ENCODE measurements at regions not wholly inside any gene's neighbourhood (a gene's known extent, or its start where the extent isn't known, plus 50 kb on each side); places are given as distances from the start of the nearest gene placed in this dataset.

DNA sequence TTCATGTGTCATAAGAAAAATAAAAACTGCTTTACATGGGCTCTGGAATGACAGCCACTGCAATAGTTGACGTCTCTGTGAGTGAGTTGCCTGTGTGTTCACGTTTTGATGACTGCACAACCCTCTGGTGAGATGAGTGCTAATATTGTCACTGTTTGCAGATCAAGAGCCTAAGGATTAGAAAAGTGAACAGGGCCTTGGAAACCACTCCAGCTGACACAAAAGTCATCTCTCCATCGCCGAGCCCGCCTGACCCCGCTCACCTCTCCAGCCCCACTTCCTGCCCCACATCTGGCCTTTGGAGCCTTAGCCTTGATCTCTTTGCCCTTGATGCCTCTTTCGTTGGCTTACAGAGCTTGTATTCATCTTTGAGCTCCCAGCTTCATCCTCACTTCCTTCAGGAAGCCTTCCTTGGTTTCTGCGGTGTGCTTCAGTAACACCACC lies 351.7 kb downstream of the TCERG1L start:
- no peaks in the 10 kb centered on the region for H3K36me3 ChIP-seq
- no peak for DNase-seq (ENCODE audit: low spot score)
- intact Hi-C loops (cut with DNase I): no loop called here
- H3K4me3 ChIP-seq: no peak overlapping the region
- no peaks in the 10 kb centered on the region for H3K4me1 ChIP-seq (replicated peaks)
- no peaks in the 10 kb centered on the region for H3K27me3 ChIP-seq (replicated peaks; ENCODE audit: insufficient read depth)
- TF ChIP-seq POLR2AphosphoS5 (IDR thresholded peaks at IDR 0.05): no peak
- TF ChIP-seq, protein P1, sequence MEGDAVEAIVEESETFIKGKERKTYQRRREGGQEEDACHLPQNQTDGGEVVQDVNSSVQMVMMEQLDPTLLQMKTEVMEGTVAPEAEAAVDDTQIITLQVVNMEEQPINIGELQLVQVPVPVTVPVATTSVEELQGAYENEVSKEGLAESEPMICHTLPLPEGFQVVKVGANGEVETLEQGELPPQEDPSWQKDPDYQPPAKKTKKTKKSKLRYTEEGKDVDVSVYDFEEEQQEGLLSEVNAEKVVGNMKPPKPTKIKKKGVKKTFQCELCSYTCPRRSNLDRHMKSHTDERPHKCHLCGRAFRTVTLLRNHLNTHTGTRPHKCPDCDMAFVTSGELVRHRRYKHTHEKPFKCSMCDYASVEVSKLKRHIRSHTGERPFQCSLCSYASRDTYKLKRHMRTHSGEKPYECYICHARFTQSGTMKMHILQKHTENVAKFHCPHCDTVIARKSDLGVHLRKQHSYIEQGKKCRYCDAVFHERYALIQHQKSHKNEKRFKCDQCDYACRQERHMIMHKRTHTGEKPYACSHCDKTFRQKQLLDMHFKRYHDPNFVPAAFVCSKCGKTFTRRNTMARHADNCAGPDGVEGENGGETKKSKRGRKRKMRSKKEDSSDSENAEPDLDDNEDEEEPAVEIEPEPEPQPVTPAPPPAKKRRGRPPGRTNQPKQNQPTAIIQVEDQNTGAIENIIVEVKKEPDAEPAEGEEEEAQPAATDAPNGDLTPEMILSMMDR (IDR thresholded peaks at IDR 0.05): no peak
- TF ChIP-seq POLR2A (IDR thresholded peaks at IDR 0.05): no peak
- no peak overlapping the region for H3K27ac ChIP-seq
- no peaks in the 10 kb centered on the region for H3K9me3 ChIP-seq
- 81% methylated on average over 8 of the region's 8 CpGs for WGBS

DNA sequence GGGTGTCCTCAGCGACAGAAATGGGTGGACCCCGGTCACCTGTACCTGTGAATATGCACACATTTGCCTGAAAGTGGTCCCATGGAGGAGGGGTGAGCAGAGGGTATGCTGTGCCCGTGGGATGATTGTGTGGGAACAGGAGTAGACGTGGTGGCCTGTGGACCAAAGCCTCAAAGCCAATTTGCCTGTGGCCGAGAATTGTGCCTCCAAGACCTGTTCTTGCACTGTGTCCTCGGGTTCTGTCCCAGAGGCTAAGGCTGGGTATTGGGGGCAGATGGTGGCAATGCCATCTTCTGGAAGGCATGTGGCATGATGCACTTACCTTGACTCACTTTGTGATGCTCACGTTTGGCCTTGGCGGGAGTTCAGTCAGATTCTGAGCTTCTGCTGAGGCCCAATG lies 351.0 kb downstream of the TCERG1L start:
- no peak for DNase-seq (ENCODE audit: low spot score)
- H3K4me3 ChIP-seq: no peak overlapping the region
- no peaks in the 10 kb centered on the region for H3K9me3 ChIP-seq
- no peaks in the 10 kb centered on the region for H3K27me3 ChIP-seq (replicated peaks; ENCODE audit: insufficient read depth)
- WGBS: 86% methylated on average over 8 of the region's 8 CpGs
- no peaks in the 10 kb centered on the region for H3K36me3 ChIP-seq
- no peak overlapping the region for H3K27ac ChIP-seq
- no peaks in the 10 kb centered on the region for H3K4me1 ChIP-seq (replicated peaks)
- intact Hi-C loops (cut with DNase I): no loop called here
- no peak for TF ChIP-seq POLR2AphosphoS5 (IDR thresholded peaks at IDR 0.05)
- TF ChIP-seq POLR2A (IDR thresholded peaks at IDR 0.05): no peak
- TF ChIP-seq, protein P1 (IDR thresholded peaks at IDR 0.05): no peak

DNA sequence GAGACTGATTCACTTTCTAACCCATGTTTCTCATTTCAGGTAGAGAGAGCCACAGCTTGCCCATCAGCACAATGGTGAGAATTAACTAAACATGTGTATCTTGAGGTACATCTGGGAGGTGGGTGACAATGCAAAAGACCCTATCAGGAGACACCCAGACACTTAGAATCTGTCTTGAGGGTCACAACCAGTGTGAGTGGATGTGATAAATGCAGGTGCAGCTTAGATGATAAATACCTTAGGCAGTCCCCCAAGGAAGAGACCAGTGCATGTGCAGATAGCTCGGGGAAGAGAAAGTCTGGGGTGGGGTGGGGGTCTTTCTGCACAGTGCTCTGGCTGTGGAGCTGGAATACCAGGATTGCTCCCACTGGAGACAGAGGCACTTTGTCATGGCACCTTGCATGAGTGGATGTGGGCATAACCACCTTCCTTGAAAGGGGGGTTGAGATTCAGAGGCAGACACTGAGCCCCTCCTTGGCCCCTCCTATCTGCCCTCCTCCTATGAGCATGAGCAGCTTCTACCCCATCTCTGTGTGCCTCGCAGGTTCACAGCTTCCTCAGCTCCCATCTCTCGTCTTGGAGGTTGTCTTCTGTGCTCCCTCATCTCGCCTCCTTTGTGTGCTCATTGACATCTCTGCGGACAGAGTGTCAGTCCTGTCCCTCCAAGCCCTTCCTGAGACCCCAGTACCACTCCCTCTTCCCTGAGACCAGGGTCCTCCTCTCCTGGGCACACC lies 349.8 kb downstream of the TCERG1L start:
- no peak overlapping the region for H3K27ac ChIP-seq
- H3K36me3 ChIP-seq: no peaks in the 10 kb centered on the region
- H3K27me3 ChIP-seq (replicated peaks; ENCODE audit: insufficient read depth): no peaks in the 10 kb centered on the region
- DNase-seq (ENCODE audit: low spot score): no peak
- TF ChIP-seq POLR2A (IDR thresholded peaks at IDR 0.05) (no peak), POLR2AphosphoS5 (IDR thresholded peaks at IDR 0.05) (no peak)
- TF ChIP-seq, protein P1 (IDR thresholded peaks at IDR 0.05): no peak
- WGBS: 88% methylated on average over 5 of the region's 5 CpGs
- intact Hi-C loops (cut with DNase I): no loop called here
- no peaks in the 10 kb centered on the region for H3K4me1 ChIP-seq (replicated peaks)
- H3K9me3 ChIP-seq: no peaks in the 10 kb centered on the region
- no peak overlapping the region for H3K4me3 ChIP-seq

DNA sequence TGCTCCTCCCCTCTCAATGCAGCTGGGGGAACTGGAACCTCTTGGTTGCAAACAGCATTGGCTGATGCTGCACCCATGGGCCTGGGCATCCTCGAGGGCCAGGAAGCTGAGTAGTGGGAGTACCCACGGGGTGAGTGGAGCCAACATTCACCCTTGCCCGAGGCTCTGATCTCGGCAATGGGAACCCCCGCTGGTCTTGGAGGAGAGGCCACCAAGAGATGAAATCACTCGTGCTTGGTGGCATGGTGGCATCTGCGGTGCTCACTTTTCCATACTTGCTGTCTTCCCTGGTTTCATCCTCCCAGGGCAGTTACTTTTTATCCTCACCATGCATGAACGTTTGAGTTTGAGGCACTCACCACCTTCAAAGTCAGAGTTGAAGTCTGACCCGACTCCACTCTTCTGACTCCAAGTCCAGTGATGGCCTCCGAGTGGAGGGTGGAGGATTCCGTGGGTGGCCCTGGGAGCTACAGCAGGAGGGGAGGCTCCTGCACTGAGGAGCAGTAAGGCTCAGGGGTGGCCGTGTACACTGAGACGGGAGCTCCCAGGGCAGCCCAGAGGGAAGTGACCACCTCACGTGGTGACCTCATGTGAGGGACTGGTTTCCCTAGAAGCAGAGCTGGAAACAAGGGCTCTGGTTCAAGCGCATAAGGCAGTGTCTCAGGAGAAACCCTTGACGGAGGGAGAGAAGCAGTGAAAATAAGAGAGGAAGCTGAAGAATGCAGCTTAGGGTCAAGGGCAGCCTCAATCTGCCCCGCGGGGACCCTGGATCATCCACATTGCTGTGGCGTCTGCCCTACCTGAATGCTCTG lies 349.1 kb downstream of the TCERG1L start:
- WGBS: 89% methylated on average over 19 of the region's 19 CpGs
- no peaks in the 10 kb centered on the region for H3K27me3 ChIP-seq (replicated peaks; ENCODE audit: insufficient read depth)
- H3K36me3 ChIP-seq: no peaks in the 10 kb centered on the region
- no peaks in the 10 kb centered on the region for H3K4me1 ChIP-seq (replicated peaks)
- no peak overlapping the region for H3K27ac ChIP-seq
- no peaks in the 10 kb centered on the region for H3K9me3 ChIP-seq
- intact Hi-C loops (cut with DNase I): no loop called here
- no peak for DNase-seq (ENCODE audit: low spot score)
- H3K4me3 ChIP-seq: no peak overlapping the region
- TF ChIP-seq, protein P1 (IDR thresholded peaks at IDR 0.05): no peak
- TF ChIP-seq POLR2AphosphoS5 (IDR thresholded peaks at IDR 0.05): no peak
- TF ChIP-seq POLR2A (IDR thresholded peaks at IDR 0.05): no peak
